Jurkat, Clone E6-1 (cell line): ENCODE measurements at regions not wholly inside any gene's neighbourhood (a gene's known extent, or its start where the extent isn't known, plus 50 kb on each side); places are given as distances from the start of the nearest gene placed in this dataset.

Source experiments
- DNase-seq: peaks from one replicate; pipeline ENCODE4 v3.0.0-alpha.2; 2011; ENCODE audit warnings: low read depth, low spot score
- H3K4me3 ChIP-seq: 2 replicates; pipeline ENCODE4 v1.5.1; 2011; ENCODE audit warnings: mild to moderate bottlenecking, low read length, control low read depth, moderate library complexity

DNA sequence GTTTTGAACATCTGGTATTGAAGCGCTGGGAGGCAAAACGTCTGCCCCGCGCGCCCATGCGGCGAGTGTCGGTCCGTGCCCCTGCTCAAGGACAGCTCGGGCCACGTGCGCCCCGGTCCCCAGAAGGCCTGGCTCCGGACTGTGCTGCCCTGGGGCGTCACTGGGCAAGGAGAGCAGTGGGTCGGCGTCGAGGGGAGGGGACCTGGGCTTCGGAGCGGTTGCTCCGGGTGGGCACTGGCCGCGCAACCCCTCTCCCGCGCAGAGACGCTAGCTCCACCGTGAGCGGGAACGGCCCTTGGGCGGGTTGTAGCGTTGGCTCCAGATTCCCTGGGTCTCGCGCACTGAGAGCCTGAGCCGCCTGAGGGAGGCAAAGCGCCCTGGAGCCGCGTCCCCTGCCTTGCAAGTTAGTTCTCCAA lies 304.2 kb upstream of the HSFY2 start:
- peak overlapping the region; percentile 60 for H3K4me3 ChIP-seq
- DNase-seq = no peak

DNA sequence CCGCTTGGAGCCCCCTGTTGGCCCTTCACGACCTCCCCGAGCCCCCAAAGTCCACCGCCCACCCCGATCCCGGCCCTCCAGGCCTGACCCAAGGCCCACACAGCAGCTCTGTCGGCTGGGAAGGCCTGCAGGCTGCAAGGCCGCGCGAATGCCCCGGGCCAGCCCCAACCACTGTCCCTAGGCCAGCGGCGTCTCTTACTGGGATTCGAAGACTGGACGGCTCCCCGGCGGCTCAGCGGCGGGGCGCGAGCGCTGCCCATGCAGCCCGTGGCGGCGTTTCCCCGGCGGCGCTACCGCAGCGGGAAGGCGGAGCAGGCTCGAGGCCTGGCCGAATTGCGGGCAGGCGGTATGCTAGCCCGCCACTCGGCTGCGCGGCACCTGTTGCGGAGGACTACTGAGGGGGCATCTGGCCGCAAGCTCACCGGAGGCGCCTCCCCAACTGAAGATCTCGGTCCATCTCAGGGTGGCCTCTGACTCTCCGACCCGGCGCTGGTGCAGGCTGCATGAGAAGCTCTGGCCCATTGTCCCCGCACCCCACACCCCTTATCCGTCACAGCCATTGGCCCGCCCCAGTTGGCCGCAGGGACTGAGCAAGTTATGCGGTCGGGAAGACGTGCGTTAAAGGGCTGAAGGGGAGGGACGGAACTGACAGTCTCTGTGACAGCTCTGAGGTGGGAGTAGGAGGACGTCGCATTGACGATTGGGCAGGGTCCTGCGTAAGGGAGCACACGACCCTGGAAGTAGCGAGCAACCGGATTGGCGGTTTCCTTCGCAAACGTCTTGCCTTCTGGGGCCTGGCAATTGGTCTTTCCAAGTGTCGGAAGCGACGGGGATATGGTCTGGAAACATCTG lies 303.5 kb upstream of the HSFY2 start:
- DNase-seq = peak; percentile 83
- peak overlapping the region; percentile 60 for H3K4me3 ChIP-seq

DNA sequence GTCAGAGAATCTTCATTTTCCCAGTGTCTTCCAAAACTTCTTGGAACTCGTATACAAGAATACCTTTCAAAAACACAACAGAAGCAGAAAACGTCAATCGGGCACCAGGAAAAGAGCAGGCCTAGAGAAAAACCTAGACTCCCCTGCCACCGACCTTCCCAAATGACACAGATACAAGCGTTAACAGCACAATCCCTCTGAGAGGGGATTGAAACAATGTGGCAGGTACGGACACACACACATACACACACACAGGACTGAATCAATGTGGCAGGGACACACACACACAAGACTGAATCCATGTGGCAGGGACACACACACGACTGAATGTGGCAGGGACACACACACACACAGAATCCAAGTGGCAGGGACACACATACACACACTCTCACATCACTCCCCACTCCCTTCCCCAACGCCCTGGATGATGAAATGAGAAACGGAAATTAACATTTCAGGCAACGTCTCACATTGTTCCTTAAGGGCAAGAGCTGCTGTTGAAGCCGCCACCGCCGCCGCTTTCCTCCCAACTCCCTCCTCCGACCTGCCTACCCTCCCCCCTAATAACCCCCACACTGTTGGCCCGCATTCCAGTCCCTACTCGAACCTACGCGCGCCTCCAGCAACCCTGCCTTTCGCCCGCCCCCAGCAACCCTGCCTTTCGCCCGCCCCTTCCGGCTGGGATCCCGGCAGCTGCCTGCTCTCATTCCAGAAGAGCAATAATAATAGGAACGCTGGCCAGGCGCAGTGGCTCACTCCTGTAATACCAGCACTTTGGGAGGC lies 302.1 kb upstream of the HSFY2 start:
- peak; percentile 21 for DNase-seq
- H3K4me3 ChIP-seq = peak overlapping the region; percentile 60

DNA sequence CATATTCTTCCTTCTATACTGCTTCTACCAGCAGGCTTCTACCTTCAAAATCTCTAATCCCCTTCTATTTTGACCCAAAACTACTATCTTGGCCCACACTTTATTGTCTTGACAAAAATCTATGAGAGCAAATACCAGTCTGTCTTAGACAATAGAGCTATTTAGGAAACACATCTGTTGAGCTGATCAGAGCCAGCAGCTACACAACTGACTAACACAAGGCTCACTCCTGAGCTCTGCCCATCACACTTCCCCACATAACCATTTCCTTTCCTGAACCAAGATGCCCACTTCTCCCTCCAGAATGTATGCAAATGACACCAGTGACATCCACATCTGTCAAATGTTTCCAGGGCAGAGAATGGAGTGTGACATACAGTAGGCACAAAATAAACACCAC lies 293.9 kb upstream of the HSFY2 start:
- no peak for DNase-seq
- no peak overlapping the region for H3K4me3 ChIP-seq

DNA sequence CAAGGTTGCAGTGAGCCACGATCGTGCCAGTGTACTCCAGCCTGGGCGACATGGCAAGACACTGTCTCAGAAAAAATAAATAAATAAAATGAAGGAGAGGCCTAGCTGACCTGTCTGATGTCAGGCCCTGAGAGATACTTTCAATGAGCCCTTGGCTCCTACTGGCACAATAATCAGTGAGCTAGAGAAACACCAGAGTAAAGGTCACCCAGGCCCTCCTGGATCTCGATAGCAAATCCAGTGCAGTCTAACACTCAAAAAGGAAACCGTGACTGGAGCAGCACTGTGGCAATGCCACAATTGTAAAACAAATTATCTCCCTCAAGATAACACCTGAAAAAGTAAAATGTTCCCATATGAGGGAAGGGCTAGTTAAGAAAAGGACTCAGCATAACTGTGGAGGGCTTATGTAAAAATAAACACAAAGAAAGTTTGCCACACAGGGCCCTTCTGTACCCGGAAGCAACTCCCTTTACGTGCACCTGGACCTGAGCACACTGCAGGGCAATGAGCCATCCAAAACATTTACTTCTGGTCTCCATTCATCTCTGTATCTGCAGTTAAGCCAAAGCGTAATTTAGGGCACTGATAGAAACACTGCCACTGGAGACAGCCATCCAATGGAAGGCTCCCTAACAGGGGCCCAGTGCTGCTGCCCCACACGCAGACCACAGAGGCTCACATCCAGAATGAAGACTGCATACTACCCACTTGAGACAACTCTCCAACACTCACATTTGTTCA lies 293.1 kb upstream of the HSFY2 start:
- DNase-seq = no peak

DNA sequence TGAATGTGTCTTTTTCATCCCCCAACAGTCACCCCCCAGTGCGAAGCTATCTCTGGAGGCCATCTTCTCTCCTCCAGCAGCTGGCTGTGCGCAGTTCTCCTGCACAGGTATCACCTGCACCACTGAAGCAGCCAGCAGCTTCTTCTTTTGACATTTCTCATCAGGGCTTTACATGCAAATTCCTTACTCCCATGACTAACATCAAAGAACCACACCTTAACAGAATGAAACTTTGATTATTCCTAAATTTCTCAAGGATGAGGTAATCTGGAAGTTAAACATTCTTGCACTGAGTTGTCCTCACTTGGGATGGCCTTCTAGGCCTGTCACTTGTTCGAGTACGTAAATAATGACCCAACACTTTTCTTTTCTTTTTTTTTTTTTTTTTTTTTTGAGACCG lies 291.6 kb upstream of the HSFY2 start:
- DNase-seq = no peak
- no peak overlapping the region for H3K4me3 ChIP-seq

More for the DNA sequence above, 293.1 kb upstream of the HSFY2 start:
- H3K4me3 ChIP-seq = no peak overlapping the region

DNA sequence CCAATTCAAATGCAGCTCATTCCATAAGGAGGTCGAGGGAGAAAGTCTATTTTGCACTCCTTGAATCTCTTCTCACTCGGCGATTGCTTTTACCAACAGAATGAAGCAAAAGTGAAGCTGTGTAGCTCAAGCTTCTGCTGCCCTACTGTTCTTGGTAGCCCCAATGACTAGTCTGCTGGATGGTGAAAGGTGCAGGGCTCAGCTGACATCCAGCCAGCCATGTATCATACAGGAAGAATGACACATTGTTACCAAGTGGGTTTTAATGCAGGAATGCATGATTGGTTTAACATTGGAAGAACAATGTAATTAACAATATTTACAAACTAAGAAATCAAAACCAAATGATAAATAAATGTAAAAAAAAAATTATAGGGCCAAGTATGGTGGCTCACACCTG lies 286.2 kb upstream of the HSFY2 start:
- H3K4me3 ChIP-seq = no peak overlapping the region
- no peak for DNase-seq

DNA sequence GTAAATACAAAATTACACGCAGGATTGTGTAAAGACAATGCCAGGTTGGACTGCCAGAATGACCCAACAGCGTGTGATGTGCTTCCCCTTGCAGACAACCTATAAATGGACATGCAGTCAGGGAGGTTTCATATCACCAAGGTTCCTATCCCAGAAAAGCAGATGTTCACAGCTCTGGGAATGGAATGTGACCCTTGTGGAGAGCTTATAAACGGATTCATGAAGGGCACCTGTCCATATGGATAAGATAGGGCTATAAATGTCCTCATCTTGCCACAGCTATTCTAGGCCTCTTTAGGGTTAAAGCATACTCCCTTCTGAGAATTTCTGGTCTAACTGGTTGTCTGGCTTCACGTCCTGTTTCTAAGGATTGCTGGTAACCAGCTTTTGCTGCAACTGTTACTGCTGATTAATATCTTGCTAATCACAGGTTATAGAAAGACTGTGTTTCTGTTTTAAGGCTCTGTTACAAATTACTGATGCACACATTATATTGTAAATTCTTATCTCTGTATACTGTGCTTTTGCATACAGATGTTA lies 285.4 kb upstream of the HSFY2 start:
- no peak for DNase-seq
- H3K4me3 ChIP-seq = no peak overlapping the region

DNA sequence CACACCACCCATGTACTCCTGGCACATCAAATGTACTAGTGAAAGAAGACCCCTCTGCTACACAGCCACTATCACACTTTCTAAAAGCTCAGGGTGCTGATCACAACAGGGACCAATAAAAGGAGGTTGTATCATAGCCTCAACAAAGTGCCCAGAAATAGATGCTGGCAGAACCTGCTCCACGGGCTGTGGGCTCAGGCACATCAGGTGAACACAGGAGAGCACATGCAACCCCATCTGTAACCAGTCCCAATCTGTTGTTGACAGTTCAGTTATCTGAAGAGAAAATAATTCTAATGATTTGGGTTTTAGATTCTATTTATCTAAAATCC lies 282.6 kb upstream of the HSFY2 start:
- DNase-seq = no peak
- H3K4me3 ChIP-seq = no peak overlapping the region

DNA sequence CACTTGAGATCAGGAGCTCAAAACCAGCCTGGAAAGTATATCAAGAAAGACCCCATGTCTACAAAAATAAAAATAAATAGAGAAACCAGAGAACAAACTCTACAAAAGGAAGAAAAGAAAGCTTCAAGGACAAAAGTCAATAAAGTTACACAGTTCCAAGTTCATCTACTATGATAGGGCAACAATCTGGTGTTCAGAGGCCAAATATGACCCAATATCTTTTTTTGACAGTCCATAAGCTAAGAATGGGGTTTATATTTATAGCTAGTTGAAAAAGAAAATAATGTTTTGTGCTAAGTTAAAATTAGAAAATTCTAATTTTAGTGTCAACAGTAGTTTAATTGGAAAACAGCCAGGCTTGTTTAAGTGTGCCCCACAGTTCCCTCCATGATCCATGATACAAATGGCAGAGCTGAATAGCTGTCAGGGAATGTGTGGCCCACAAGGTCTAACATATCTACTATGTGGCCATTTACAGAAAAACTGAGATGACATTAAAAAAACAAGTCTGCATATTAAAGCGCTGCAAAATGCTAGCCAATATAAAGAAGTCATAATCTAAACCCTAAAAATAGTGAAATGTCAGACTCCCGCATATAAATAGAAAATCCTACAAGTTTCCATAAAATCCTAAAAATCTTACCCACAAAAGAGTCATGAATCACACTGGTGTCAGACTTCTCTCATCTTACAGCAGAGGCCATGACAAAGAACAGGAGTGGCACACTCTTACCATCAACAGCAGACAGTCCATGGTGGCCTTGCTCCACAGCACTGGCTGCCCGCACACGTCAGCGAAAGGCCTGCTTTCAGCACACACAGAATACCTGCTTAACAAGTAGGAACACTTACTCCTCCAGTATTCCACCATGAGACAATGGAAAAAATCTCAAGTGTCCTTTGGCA lies 281.9 kb upstream of the HSFY2 start:
- no peak for DNase-seq
- no peak overlapping the region for H3K4me3 ChIP-seq

DNA sequence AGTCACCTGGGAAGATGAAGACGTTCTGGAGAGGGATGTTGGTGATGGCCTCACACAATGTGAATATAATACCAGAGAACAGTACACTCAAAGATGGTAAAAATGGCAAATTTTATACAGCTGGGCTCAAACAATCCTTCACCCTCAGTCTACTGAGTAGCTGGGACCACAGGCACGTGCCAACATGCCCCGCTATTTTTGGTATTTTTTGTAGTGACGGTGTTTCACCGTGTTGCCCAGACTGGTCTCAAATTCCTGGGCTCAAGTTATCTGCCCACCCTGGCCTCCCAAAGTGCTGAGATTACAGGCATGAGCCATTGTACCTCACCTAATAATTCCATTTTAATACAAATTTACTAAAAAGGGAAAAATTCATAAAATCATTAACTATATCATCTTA lies 280.3 kb upstream of the HSFY2 start:
- no peak for DNase-seq
- no peak overlapping the region for H3K4me3 ChIP-seq

DNA sequence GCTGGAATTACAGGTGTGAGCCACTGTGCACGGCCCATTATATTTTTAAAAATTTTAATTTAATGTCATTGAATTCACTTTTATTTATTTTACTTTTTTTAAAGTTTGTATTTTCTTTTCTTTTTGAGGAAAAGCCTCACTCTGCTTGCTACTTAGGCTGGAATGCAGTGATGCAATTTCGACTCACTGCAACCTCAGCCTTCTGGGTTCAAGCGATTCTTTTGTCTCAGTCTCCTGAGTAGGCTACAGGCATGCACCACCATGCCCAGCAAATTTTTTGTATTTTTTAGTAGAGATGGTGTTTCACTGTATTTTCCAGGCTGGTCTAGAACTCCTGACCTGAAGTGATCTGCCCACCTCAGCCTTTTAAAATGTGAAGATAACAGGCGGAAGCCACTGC lies 277.5 kb upstream of the HSFY2 start:
- no peak for DNase-seq
- H3K4me3 ChIP-seq = no peak overlapping the region

DNA sequence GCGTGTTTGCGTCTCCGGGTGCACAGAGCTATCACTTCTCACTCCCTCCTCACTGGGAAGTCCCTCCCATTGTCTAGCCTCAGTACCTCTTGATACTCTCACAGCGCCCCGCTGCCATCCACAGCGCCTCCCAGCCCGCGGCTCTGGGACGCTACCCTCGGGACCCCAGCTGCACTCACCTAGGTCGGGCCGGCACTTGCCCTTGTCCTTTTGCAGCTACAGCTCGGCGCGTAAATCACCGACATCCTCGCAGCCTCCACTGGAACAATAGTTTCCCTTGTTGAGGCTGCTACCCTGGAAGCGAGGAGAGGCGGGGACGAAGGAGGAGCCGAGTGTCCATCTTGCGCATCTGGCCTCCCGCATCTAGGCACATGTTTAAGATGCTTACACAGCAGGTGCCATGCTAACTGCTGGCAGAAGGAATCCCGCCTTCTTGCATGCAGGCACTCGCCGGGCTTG lies 269.5 kb upstream of the HSFY2 start:
- no peak overlapping the region for H3K4me3 ChIP-seq
- DNase-seq = no peak

DNA sequence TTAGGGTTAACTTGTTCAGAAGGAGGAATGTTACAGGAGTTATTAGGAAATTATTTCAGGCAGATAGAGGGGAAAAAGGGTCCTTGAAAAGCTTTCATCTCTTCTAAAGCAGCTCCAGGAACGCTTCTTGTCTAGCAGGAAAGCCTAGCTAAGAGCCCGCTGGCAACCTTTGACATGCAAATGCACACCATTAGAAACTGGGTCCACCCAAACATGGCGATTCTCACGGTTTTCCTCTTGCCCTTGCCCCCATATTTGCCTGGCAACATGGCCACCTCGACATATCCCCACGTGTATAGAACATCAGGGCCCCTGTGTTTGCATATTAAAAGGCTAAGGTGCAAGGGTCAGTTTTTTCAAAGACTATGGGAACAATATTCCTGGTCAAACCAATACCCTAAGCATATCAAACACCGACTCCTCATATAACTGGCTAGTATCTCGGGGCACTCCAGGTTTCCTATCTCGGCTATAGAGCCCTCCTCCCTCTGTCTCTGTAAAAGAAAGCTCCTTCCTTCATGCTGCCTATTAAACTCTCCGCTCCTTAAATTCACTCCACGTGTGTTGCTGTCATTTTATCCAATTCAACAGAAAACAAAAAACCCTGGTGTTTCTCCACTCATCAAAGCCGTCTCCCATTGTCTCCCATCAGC lies 268.9 kb upstream of the HSFY2 start:
- no peak overlapping the region for H3K4me3 ChIP-seq
- DNase-seq = no peak

DNA sequence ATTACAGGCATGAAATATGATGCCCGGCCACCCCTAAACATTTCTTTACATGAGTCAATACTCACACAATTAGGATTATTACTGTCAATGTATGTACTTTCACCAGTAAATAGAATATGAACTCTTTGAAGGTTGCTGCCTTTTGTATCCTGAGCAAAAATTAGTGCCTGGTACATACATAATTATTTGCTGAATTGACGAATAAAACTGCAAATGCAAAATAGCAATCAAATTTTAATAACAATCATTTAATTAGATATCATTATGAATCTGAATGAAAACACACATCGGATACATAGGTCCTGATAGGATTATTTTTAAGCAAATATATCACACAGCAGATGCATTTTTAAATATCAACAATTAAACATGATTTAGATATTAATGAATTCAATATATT lies 253.1 kb upstream of the HSFY2 start:
- DNase-seq = no peak
- H3K4me3 ChIP-seq = no peak overlapping the region

DNA sequence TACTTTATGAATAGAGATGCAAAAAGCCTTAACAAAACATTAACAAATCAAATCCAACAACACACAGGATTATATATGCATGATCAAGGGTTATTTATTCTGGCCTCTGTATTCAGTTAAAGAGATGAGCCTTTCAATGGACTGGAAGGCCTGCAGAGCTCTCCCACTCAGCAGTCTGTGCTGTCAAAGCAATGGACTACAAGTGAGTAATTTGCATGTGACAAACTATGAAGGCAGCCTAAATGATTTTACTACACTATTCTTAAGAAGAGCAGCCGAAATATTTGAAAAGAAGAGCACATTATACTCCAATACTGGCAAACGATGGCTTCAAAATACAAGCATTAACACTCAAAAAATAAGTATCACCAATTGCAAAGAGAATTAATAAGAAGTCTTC lies 250.4 kb upstream of the HSFY2 start:
- no peak overlapping the region for H3K4me3 ChIP-seq
- no peak for DNase-seq

DNA sequence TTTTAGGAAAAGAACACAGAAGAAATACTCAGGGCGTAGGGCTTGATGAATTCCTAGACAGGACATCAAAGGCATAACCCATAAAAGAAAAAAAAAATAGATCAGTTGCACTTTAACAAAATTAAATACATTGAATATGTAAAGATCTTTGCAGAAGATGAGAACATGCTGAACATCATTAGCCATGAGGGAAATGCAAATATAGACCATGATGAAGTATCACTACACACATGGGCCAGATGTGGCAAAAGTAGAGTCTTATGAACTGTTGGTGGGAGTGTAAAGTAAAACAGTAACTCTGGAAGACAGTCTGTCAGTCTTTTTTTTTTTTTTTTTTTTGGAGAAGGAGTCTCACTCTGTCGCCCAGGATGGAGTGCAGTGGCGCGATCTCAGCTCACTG lies 246.7 kb upstream of the HSFY2 start:
- H3K4me3 ChIP-seq = no peak overlapping the region
- DNase-seq = no peak

DNA sequence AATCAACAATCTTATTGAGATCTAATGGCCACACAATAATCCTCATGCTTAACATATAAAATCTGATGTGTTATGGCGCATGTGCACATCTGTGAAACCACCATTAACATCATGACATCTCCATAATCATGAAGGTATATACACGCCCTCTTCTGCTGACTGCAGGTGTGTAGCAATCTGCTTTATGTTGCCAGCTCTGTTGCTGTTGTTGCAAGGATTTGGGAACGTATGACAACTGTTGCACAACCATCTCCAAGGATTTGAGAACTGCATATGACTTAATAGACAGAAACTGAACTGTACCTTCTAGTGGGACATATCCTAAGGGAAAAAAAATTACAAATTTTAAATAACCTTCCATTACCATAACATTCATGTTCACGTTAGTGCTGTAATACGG lies 243.5 kb upstream of the HSFY2 start:
- no peak for DNase-seq

More for the DNA sequence above, 243.5 kb upstream of the HSFY2 start:
- no peak overlapping the region for H3K4me3 ChIP-seq
